Suprapubic skin (tissue), 4 donors: ENCODE measurements at regions not wholly inside any gene's neighbourhood (a gene's known extent, or its start where the extent isn't known, plus 50 kb on each side); places are given as distances from the start of the nearest gene placed in this dataset.

Experiments used
- DNase-seq, 2 donors: peaks; one replicate each; pipeline ENCODE4 v3.0.0-alpha.2; 2019; ENCODE audit warnings: low spot score in 2 of 2
- H3K27ac ChIP-seq: fragments of 200-600 bp; sonication (generic); one replicate; pipeline ENCODE4 v1.5.1; 2019
- H3K27me3 ChIP-seq: fragments of 200-600 bp; sonication (generic); one replicate; pipeline ENCODE4 v1.5.1; 2019
- H3K36me3 ChIP-seq: fragments of 200-600 bp; sonication (generic); one replicate; pipeline ENCODE4 v1.5.1; 2019
- H3K4me1 ChIP-seq: fragments of 200-600 bp; sonication (generic); one replicate; pipeline ENCODE4 v1.5.1; 2019
- H3K4me3 ChIP-seq: fragments of 200-600 bp; sonication (generic); one replicate; pipeline ENCODE4 v1.5.1; 2019; ENCODE audit warnings: mild to moderate bottlenecking
- H3K9me3 ChIP-seq: fragments of 200-600 bp; sonication (generic); one replicate; pipeline ENCODE4 v1.5.1; 2019
- CTCF ChIP-seq, 2 donors: fragments of 200-600 bp in 1 of 2; fragments of 450-650 bp in 1 of 2; sonication (generic) in 1 of 2; IDR thresholded peaks; one replicate each; pipeline ENCODE4 v1.5.1; 2016 to 2019; ENCODE audit warnings: antibody characterized with exemption in 2 of 2, mild to moderate bottlenecking in 1 of 2, moderate library complexity in 1 of 2
- EP300 ChIP-seq: sonication (generic); formaldehyde crosslinking; IDR thresholded peaks from one replicate; pipeline ENCODE4 v1.6.1; 2017; ENCODE audit warnings: antibody characterized with exemption
- POLR2A ChIP-seq, 2 donors: fragments of 450-650 bp; IDR thresholded peaks; one replicate each; pipeline ENCODE4 v1.6.1; 2017; ENCODE audit warnings: antibody characterized with exemption in 2 of 2, mild to moderate bottlenecking in 2 of 2, moderate library complexity in 2 of 2
- POLR2AphosphoS5 ChIP-seq, 3 donors: sonication (generic); formaldehyde crosslinking; IDR thresholded peaks; one replicate each; pipeline ENCODE4 v1.6.1; 2017; ENCODE audit warnings: antibody characterized with exemption in 3 of 3
- WGBS: methylation state at CpG from one replicate; pipeline ENCODE4 v1.1.5; 2018; 5-methylcytosine and 5-hydroxymethylcytosine counted together

GRCh38 chr1:229205854-229206253 lies 65.1 kb upstream of the RAB4A start:
- no peak for DNase-seq
- Histone ChIP-seq H3K4me1 (peaks cover 8% of the 10 kb centered on the region), H3K9me3 (no peaks in the 10 kb centered on the region), H3K27ac (peak overlapping the region; percentile 2), H3K4me3 (no peak overlapping the region), H3K36me3 (no peaks in the 10 kb centered on the region), H3K27me3 (no peaks in the 10 kb centered on the region)
- WGBS: 81% methylated on average over 8 of the region's 8 CpGs
- TF ChIP-seq POLR2AphosphoS5 (IDR thresholded peaks at IDR 0.05): no peak
- TF ChIP-seq EP300: no peak
- TF ChIP-seq CTCF (IDR thresholded peaks at IDR 0.05): no peak
- no peak for TF ChIP-seq POLR2A (IDR thresholded peaks at IDR 0.05)

GRCh38 chr1:229207916-229208315 lies 63.0 kb upstream of the RAB4A start:
- Histone ChIP-seq H3K9me3 (no peaks in the 10 kb centered on the region), H3K36me3 (no peaks in the 10 kb centered on the region), H3K27me3 (no peaks in the 10 kb centered on the region), H3K27ac (no peak overlapping the region), H3K4me1 (peaks cover 8% of the 10 kb centered on the region), H3K4me3 (no peak overlapping the region)
- WGBS: 88% methylated on average over 3 of the region's 3 CpGs
- no peak for DNase-seq
- TF ChIP-seq POLR2AphosphoS5 (IDR thresholded peaks at IDR 0.05): no peak
- TF ChIP-seq EP300: no peak
- TF ChIP-seq CTCF (IDR thresholded peaks at IDR 0.05): no peak
- no peak for TF ChIP-seq POLR2A (IDR thresholded peaks at IDR 0.05)

GRCh38 chr1:229208481-229208880 lies 62.4 kb upstream of the RAB4A start:
- WGBS: 54% methylated on average over 3 of the region's 3 CpGs
- no peak overlapping the region for H3K27ac ChIP-seq

GRCh38 chr1:229209386-229209785 lies 61.5 kb upstream of the RAB4A start:
- DNase-seq: no peak
- WGBS: 83% methylated on average over 4 of the region's 4 CpGs
- H3K4me3 ChIP-seq: no peak overlapping the region
- peaks cover 8% of the 10 kb centered on the region for H3K4me1 ChIP-seq
- H3K27ac ChIP-seq: no peak overlapping the region
- no peaks in the 10 kb centered on the region for H3K9me3 ChIP-seq
- H3K27me3 ChIP-seq: no peaks in the 10 kb centered on the region
- H3K36me3 ChIP-seq: no peaks in the 10 kb centered on the region
- TF ChIP-seq CTCF (IDR thresholded peaks at IDR 0.05) (no peak), POLR2A (IDR thresholded peaks at IDR 0.05) (no peak)

More at GRCh38 chr1:229208481-229208880, 62.4 kb upstream of the RAB4A start:
- Histone ChIP-seq H3K4me1 (peaks cover 8% of the 10 kb centered on the region), H3K9me3 (no peaks in the 10 kb centered on the region), H3K27me3 (no peaks in the 10 kb centered on the region), H3K36me3 (no peaks in the 10 kb centered on the region), H3K4me3 (no peak overlapping the region)
- DNase-seq: no peak
- no peak for TF ChIP-seq POLR2A (IDR thresholded peaks at IDR 0.05)

GRCh38 chr1:229209816-229210215 lies 61.1 kb upstream of the RAB4A start:
- DNase-seq: no peak
- H3K27me3 ChIP-seq: no peaks in the 10 kb centered on the region
- H3K36me3 ChIP-seq: no peaks in the 10 kb centered on the region
- no peaks in the 10 kb centered on the region for H3K9me3 ChIP-seq
- peaks cover 6% of the 10 kb centered on the region for H3K4me1 ChIP-seq
- H3K27ac ChIP-seq: no peak overlapping the region
- TF ChIP-seq EP300 (no peak), POLR2AphosphoS5 (IDR thresholded peaks at IDR 0.05) (no peak), CTCF (IDR thresholded peaks at IDR 0.05) (no peak), POLR2A (IDR thresholded peaks at IDR 0.05) (no peak)
- no peak overlapping the region for H3K4me3 ChIP-seq
- 90% methylated on average over 4 of the region's 4 CpGs for WGBS

GRCh38 chr1:229210844-229211243 lies 60.1 kb upstream of the RAB4A start:
- Histone ChIP-seq H3K9me3 (no peaks in the 10 kb centered on the region), H3K36me3 (no peaks in the 10 kb centered on the region), H3K4me3 (no peak overlapping the region), H3K27ac (no peak overlapping the region), H3K27me3 (no peaks in the 10 kb centered on the region), H3K4me1 (no peaks in the 10 kb centered on the region)
- DNase-seq: no peak
- 97% methylated on average over 2 of the region's 2 CpGs for WGBS
- TF ChIP-seq EP300 (no peak), POLR2A (IDR thresholded peaks at IDR 0.05) (no peak), POLR2AphosphoS5 (IDR thresholded peaks at IDR 0.05) (no peak), CTCF (IDR thresholded peaks at IDR 0.05) (no peak)
